KOPT-K1 (cell line): ENCODE measurements at regions not wholly inside any gene's neighbourhood (a gene's known extent, or its start where the extent isn't known, plus 50 kb on each side); places are given as distances from the start of the nearest gene placed in this dataset.

ENCODE experiments used
- H3K27ac ChIP-seq: fragments of 200-600 bp; sonication (generic); 2 replicates; pipeline ENCODE4 v1.5.1; 2016; ENCODE audit warnings: antibody characterized with exemption, mild to moderate bottlenecking, low read depth, low read length; ENCODE audit not compliant: poor library complexity, severe bottlenecking
- H3K36me3 ChIP-seq: fragments of 200-600 bp; sonication (generic); 2 replicates; pipeline ENCODE4 v1.5.1; 2017; ENCODE audit warnings: antibody characterized with exemption, mild to moderate bottlenecking, low read length, moderate library complexity; ENCODE audit not compliant: insufficient read depth
- H3K9me3 ChIP-seq: fragments of 200-600 bp; sonication (generic); 2 replicates; pipeline ENCODE4 v1.5.1; 2017; ENCODE audit warnings: antibody characterized with exemption, low read length, mild to moderate bottlenecking; ENCODE audit not compliant: insufficient read depth, poor library complexity, severe bottlenecking

DNA sequence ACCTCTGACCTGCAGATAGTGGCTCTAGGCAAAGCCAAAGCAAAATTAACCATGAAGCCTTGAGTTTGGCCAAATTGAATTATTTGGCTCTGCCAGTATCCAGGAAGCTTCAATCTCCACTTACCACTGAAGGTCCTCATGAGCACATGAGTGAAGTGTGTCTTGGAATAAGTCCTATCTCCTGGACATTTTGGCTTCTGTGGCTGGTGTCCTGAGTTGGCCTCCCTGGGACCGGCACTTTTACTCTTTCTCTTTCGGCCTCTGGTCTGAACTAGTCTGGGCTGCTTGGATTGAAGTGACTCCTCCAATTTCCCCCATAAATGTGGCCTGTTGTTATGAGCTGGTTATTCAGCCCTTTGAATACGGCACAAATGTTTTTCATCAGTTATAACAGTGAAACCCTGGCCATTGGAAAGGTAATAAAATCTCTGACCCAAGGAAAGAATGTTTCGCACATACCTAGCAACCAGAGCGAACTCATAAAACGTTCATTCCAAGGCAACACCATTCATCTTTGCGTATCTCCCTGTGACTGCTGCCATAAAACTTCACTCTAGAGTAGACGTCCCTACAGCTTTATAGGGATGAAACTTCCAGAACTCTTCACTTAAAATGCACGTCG, 216.4 kb downstream of the LPIN1 start:
- no peaks in the 10 kb centered on the region for H3K9me3 ChIP-seq
- H3K36me3 ChIP-seq: no peaks in the 10 kb centered on the region
- no peak overlapping the region for H3K27ac ChIP-seq

DNA sequence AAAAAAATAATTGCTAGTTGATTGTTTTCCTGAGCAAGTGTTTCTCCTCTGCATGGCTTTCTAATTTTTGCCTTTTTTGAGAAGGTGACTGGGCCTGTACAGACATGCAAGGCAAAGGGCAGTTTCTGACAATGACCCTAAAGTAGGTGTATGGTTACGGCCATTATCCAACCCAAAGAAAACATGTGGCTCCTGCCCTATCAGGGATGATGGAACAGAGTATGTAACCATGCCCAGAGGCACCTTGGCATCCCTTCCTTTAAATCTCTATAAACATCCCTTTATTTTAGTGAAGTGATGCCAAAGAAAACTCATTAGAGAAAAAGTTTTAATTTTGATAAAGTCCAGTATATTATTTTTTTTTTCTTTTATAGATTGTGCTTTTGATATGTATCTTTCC, 217.5 kb downstream of the LPIN1 start:
- no peak overlapping the region for H3K27ac ChIP-seq
- no peaks in the 10 kb centered on the region for H3K36me3 ChIP-seq
- no peaks in the 10 kb centered on the region for H3K9me3 ChIP-seq

DNA sequence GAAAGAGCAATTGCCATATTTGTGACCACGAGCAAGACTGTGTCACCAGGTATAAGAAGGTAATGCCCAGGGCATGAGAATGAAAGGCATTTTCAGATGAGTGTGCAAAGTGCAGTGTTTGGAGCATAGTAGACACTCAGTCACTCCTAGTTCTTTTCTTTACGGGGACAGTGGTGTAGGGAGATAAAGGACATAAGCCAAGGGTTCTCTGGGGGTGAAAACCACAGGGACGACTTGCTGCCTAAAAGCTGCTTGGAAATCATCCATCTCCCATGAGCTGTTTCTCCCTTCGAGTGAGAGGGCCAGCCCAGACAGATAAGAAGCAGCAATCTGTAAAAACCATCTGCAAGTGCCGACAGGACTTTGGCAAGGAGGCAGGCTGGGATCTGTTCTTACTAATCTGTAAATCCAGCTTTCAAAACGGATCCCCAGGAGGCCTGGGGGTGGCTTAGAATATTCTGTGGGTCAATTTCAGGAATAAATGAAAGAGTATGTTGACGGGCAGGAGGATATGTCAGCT, 221.6 kb downstream of the LPIN1 start:
- Histone ChIP-seq H3K27ac (no peak overlapping the region), H3K36me3 (no peaks in the 10 kb centered on the region), H3K9me3 (no peaks in the 10 kb centered on the region)

DNA sequence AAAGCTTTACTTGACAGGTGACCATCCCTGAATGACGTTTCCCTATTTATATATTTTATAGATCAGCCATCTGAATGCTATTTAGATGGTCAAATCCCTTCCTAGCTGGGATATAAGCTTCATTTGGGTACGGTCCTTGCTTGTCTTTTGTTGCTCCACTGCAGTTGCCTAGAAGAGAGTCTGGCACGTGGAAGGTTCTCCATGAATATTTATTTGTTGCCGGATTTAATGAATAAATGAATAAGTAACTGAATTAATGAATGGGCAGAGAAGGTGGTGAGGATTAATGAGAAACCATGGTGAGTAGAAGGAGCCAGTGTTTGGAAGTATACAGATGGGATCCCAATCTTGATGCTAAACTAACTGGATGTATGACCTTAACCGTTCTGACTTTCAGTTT, 222.1 kb downstream of the LPIN1 start:
- no peak overlapping the region for H3K27ac ChIP-seq

DNA sequence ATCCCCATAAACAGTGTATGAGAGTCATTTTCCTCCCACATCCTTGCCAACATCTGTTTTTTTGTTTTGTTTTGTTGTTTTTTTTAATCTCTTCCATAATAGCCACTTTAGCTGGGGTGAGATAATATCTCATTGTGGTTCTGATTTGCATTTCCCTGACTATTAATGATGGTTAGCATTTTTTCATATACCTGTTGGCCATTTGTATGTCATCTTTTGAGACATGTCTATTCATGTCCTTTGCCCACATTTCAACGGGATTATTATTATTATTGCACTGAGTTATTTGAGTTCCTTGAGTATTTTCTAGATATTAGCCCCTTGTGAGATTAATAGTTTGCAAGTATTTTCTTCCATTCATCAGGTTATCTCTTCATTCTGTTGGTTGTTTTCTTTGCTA, 223.3 kb downstream of the LPIN1 start:
- Histone ChIP-seq H3K36me3 (no peaks in the 10 kb centered on the region), H3K27ac (no peak overlapping the region), H3K9me3 (peaks cover 17% of the 10 kb centered on the region)

More for the DNA sequence above, 222.1 kb downstream of the LPIN1 start:
- H3K36me3 ChIP-seq: no peaks in the 10 kb centered on the region
- H3K9me3 ChIP-seq: peaks cover 5% of the 10 kb centered on the region

DNA sequence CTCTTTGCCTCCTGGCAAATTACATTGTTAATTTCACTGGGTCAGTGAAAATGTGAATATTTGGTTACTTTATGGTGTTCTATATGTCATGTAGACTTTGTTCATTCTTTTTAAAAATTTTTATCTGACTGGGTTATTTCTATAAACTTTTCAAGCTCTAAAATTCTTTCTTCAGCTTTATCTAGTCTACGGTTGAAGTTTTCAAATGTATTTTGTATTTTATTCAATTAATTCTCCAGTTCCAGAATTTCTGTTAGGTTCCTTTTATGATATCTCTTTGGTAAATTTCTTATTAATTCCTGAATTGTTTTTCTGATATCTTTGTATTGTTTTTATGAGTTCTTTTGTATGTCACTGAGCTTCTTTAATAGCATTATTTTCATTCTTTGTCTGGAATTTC, 228.1 kb downstream of the LPIN1 start:
- Histone ChIP-seq H3K9me3 (peaks cover 26% of the 10 kb centered on the region), H3K36me3 (no peaks in the 10 kb centered on the region), H3K27ac (no peak overlapping the region)

DNA sequence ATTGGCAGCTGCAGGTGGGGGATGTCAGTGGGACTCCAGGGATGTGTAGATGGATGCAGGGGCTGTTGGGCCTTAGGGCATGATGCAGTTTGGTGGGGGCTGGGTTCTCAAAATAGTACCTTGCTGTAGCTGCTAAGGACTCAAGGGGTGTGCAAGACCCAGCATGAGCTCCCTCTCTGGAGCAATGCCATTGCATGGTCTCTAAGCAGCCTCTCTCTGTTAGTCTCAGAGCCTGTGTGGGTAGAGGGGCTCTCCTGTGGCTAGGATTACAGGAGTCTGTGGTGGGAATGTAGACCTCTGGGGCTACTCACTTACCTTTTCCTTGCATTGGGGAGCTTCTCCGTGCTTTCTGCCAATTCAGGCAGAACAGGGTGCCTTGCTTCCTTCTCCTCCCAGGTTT, 228.9 kb downstream of the LPIN1 start:
- Histone ChIP-seq H3K27ac (no peak overlapping the region), H3K9me3 (peaks cover 27% of the 10 kb centered on the region), H3K36me3 (no peaks in the 10 kb centered on the region)

DNA sequence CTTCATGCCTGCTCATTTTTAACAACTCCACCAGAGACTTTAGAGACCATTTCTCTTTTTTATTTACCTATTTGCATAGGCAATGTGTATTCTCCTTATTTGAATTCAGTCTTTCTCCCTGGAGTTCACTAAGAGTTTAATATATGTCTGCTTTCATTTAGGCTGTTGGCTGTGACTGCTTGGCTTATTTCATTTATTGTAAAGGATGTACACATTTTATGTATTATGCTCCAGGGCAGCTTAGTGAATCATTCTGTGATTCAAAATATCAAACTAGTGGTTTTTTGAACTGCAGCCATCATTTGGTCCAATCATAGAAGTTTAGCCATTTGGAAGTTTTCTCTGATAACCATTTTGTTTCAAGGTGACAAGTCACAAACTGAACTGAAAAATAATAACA, 229.6 kb downstream of the LPIN1 start:
- Histone ChIP-seq H3K9me3 (peaks cover 34% of the 10 kb centered on the region), H3K27ac (no peak overlapping the region), H3K36me3 (no peaks in the 10 kb centered on the region)

DNA sequence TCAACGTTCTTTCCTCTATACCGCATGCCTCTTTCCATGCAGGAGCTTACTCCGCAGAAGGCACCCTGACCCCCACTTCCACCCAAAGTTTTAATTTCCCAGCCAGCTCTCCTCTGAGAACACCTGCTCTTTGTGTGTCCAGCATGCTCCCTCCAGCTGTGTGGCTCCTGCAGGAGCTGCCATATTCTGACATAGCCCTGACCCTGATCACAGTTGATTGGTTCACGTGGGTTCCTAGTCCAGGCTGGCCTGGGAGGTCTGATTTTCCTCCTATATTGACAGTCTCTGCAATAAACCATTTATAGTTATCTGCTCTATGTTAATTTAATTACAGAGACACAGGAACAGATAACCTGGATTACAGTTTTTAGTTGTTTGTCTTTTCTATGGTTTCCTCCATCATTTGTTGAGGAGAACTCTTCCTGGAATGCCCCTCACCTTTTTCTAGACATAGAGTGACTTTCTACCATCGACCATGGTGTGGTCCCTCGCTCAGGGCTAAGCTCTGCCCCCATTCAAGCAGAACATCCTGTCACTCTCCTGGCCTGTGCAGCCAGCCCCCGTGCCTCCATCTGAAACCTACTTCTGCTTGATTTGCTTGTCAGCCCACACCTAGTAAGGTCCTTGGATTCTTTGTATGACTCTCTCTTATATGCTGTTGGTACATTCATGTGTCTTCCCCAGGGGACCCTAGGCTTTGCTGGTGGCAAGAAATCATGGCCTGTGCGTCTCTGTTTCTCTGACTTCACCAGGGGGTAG, 231.5 kb downstream of the LPIN1 start:
- no peak overlapping the region for H3K27ac ChIP-seq
- no peaks in the 10 kb centered on the region for H3K36me3 ChIP-seq
- H3K9me3 ChIP-seq: peaks cover 34% of the 10 kb centered on the region

DNA sequence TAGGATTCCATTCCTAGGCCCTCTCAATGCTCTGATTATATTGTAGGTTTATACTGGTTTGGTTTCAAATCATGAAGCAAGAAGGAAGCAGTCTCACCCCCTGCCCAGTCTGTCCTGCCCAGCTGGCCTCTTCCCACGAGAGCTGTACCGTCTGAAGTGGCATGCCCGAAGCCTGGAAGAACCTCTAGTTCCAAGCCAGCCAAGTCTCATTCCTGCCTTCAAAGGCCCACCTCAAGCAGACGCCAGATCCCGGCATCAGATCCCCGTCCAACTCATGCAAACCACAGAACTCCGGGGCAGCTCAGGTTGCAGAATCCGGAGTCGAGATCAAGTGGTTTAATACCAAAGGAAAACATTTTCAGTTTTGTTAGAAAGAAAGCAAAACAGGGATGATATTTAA, 234.4 kb downstream of the LPIN1 start:
- Histone ChIP-seq H3K9me3 (peaks cover 7% of the 10 kb centered on the region), H3K36me3 (no peaks in the 10 kb centered on the region), H3K27ac (no peak overlapping the region)

DNA sequence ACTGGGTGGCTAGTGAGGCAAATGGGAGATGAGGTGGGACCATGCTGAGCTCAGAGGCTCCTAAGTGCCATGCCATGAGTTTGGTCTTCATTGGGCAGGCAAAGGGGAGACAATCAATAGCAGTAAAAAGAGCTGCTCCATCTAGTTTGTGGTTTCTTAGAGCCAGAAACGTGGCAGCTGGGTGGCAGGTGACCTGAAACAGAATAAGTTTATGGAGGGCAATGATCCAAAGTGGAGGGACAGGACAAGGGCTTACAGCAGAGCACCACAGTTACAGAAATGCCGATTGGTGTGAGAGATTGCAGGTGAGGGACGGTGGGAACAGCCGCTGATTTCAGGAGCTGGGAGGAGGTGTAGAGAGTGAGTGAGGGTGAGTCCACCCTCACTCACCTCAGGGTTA, 237.0 kb downstream of the LPIN1 start:
- Histone ChIP-seq H3K36me3 (no peaks in the 10 kb centered on the region), H3K9me3 (peaks cover 7% of the 10 kb centered on the region), H3K27ac (no peak overlapping the region)

DNA sequence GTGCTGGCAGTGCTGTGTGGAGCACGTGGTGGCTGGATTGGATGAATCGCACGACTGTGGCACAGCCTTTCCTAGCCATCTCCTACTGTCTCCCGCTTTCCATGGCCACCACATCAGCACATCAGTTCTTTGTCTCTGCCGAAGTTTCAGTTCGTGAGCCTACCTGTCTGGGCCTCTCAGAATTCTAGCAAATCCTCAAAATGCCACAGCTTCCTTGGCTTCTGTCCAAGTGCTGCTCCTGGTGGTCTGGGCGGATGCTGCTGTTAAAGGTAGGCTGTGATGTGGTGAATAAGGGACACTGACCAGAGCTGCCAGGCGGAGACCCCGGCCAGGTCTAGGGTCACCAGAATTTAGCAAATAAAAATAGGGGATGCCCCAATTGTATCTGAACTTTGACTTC, 237.4 kb downstream of the LPIN1 start:
- Histone ChIP-seq H3K36me3 (no peaks in the 10 kb centered on the region), H3K27ac (no peak overlapping the region), H3K9me3 (peaks cover 7% of the 10 kb centered on the region)

DNA sequence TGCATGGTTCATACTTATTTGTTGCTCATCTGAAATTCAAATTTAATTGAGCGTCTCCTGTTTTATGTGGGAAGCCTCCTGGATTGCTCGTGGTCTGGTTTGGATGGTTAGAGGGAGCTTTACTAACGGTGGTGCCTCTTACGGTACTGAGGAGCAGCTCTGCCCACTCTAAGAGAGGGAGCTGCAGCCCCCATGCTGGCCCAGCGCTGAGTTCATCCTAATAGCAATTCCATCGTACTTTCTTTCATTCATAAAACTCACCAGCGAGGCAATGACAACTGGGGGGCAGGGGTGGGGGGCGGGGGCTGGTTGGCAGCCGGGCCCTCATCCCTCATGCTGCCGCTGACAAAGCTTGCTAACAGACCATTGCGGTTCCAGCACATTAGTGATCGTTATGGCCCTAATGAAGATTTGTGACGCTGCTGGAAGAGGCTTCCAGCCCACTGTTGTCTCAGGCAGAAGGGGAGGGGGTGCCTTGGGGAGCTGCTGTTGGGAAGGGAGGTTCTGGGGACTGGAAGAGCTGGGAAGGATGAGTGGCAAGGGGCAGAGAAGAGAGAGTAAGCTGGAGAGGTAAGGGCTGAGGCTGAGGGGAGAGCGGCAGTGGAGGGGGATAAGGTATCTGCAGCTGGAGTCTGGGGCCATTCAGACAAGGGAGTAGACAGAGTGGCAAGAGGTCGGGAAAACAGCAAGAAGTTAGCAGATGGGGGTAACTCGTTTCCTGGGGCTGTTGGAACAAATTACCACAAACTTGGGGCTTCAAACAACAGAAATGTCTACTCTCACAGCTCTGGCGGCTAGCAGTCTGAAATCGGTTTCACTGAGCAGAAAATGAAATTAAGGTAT, 238.1 kb downstream of the LPIN1 start:
- Histone ChIP-seq H3K9me3 (peaks cover 7% of the 10 kb centered on the region), H3K27ac (peak overlapping the region; percentile 37), H3K36me3 (no peaks in the 10 kb centered on the region)

DNA sequence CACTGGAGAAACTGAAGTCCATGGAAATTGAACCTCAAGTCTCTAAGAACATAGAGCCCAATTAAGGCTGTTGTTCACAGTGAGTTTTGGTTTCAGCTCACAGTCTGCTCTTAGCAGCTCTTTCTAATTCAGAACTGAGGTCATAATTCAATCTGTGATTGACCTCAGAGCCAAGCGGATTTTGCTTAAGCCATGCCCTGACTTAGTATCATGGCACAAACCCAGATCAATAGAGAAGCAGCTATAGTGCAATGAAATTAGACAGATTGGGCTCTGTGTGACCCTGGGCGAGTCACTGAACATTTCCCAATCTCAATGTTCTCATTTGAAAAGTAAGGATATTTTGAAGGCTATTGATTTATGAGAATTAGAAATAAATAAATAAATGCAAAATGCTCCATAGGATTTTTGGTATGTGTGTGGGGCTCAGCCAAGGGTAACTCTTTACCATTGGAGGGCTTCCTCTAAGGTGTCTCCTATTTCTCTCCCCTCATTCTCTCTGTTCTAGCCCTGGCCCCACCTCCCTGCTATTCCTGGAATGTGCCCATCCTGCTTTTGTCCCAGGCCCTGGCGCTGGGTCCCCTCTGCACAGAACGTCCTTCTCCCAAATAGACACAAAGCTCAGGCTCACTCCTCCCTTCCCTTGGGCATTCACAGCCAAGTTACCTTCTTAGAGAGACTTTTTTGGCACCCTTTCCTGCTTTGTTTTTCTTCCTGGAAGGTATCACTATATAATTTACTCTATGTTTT, 239.6 kb downstream of the LPIN1 start:
- H3K36me3 ChIP-seq: no peaks in the 10 kb centered on the region
- no peak overlapping the region for H3K27ac ChIP-seq
- H3K9me3 ChIP-seq: peaks cover under 1% of the 10 kb centered on the region

DNA sequence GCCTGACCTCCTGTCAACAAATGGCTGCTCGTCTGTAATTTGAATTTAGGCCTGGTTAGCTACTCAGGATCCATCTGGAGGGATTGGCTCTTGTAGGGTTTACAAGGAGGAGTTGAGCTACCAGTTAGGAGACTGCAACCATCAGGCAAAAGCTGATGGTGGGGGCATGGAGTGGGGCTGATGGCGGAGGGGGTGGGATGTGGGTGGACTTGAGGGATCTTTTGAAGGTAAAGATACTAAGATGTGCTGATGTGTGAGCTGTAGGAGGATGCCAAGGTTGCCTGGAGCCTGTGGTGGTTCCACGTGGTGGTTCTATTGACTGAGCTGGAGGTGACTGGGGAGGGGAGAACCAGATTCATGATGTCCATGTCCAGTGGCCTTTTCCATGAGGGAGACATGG, 240.7 kb downstream of the LPIN1 start:
- Histone ChIP-seq H3K9me3 (no peaks in the 10 kb centered on the region), H3K27ac (no peak overlapping the region), H3K36me3 (no peaks in the 10 kb centered on the region)
